Testis (tissue), 2 donors: ENCODE measurements at regions not wholly inside any gene's neighbourhood (a gene's known extent, or its start where the extent isn't known, plus 50 kb on each side); places are given as distances from the start of the nearest gene placed in this dataset.

ENCODE experiments used
- DNase-seq: peaks from one replicate; pipeline ENCODE4 v3.0.0-alpha.2; 2019
- H3K27ac ChIP-seq, 2 donors: fragments of 200-600 bp; sonication (generic); one replicate each; pipeline ENCODE4 v1.5.1; 2019
- H3K27me3 ChIP-seq: fragments of 200-600 bp; sonication (generic); one replicate; pipeline ENCODE4 v1.5.1; 2019
- H3K36me3 ChIP-seq: fragments of 200-600 bp; sonication (generic); one replicate; pipeline ENCODE4 v1.5.1; 2017; ENCODE audit warnings: low read depth; ENCODE audit errors: missing control alignments
- H3K4me1 ChIP-seq: fragments of 200-600 bp; sonication (generic); one replicate; pipeline ENCODE4 v1.5.1; 2019
- H3K4me3 ChIP-seq, 2 donors: fragments of 200-600 bp; sonication (generic); one replicate each; pipeline ENCODE4 v1.5.1; 2017 to 2019
- H3K9me3 ChIP-seq: fragments of 200-600 bp; sonication (generic); one replicate; pipeline ENCODE4 v1.5.1; 2017
- CTCF ChIP-seq, 3 experiments: fragments of 450-650 bp in 2 of 3; fragments of 200-600 bp in 1 of 3; sonication (generic) in 1 of 3; IDR thresholded peaks; one replicate each; pipeline ENCODE4 v1.5.1; 2016 to 2019; ENCODE audit warnings: antibody characterized with exemption in 3 of 3, mild to moderate bottlenecking in 2 of 3, moderate library complexity in 1 of 3
- POLR2A ChIP-seq: fragments of 450-650 bp; IDR thresholded peaks from one replicate; pipeline ENCODE4 v1.6.1; 2017; ENCODE audit warnings: antibody characterized with exemption, mild to moderate bottlenecking, moderate library complexity
- WGBS, 2 donors: methylation state at CpG; one replicate each; pipeline ENCODE4 v1.1.5; 2018; 5-methylcytosine and 5-hydroxymethylcytosine counted together
- intact Hi-C: fragments of 100-400 bp; cut with DNase I; formaldehyde crosslinking; loops from one replicate; pipeline ENCODE4 v1.15.1; 2023; ENCODE audit warnings: low total_unique reads

DNA sequence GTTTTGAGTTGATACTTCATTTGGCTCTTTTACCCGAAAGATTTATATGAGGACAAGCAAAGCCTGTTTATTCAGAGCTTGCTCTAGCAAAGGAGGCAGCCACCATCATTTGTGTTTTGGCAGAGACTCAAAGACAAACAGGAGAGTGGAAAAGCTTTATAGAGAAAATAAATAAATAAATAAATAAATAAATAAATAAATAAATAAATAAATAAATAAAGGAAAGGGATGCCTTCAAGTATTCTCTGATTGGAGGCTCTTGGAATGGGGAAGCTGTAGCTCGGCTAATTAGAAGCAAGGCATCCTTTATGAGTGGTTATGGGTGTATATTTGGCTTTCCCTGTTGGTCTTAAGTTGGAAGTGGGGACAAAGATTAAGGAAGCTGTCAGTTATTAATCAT lies 229.8 kb downstream of the RASSF9 start:
- no peak for TF ChIP-seq POLR2A
- TF ChIP-seq CTCF (IDR thresholded peaks at IDR 0.05), result no peak
- Histone ChIP-seq H3K4me1 (no peaks in the 10 kb centered on the region), H3K36me3 (no peaks in the 10 kb centered on the region), H3K9me3 (no peaks in the 10 kb centered on the region), H3K27me3 (no peaks in the 10 kb centered on the region), H3K27ac (no peak overlapping the region), H3K4me3 (no peak overlapping the region)
- intact Hi-C loops, result no loop called here
- WGBS, 2 donors, result 92 to 98% methylated on average over 2 of the region's 2 CpGs
- DNase-seq, result no peak

GRCh38 chr12:85609778-85610177 lies 226.4 kb downstream of the RASSF9 start:
- WGBS, 2 donors, result 68 to 69% methylated on average over 2 of the region's 2 CpGs
- no peaks in the 10 kb centered on the region for H3K9me3 ChIP-seq
- no peaks in the 10 kb centered on the region for H3K27me3 ChIP-seq
- no peak overlapping the region for H3K27ac ChIP-seq
- TF ChIP-seq POLR2A (no peak), CTCF (IDR thresholded peaks at IDR 0.05) (no peak)
- no peak overlapping the region for H3K4me3 ChIP-seq
- intact Hi-C loops, result no loop called here
- no peaks in the 10 kb centered on the region for H3K4me1 ChIP-seq
- no peak for DNase-seq
- H3K36me3 ChIP-seq, result no peaks in the 10 kb centered on the region

- WGBS, 2 donors, result 66 to 72% methylated on average over 4 of the region's 4 CpGs
- intact Hi-C loops, result no loop called here
- H3K4me1 ChIP-seq, result no peaks in the 10 kb centered on the region
- H3K36me3 ChIP-seq, result no peaks in the 10 kb centered on the region
- H3K4me3 ChIP-seq, result no peak overlapping the region
- no peak overlapping the region for H3K27ac ChIP-seq
- no peaks in the 10 kb centered on the region for H3K9me3 ChIP-seq
- TF ChIP-seq CTCF (IDR thresholded peaks at IDR 0.05) (no peak), POLR2A (no peak)
- DNase-seq, result no peak
- H3K27me3 ChIP-seq, result no peaks in the 10 kb centered on the region
Measured at GRCh38 chr12:85610194-85610593, 226.0 kb downstream of the RASSF9 start.

DNA sequence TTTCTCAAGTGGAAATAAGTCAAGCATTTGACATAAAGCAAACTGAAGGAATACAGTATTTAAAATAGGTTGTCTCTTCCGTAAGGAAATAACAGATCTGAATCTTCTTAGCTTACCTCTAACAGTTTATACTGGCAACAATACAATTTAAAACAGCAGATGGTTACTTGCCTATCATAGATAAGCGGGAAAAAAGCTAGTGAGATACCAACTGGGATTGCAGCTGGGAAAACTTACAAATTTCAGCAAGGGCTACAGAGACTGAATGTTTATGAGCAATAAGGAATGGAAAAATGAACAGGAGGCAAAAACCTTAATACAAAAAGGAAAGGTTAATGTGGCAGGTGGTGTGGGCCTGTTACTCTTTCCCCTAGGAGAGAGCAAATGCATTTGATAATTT lies 220.0 kb downstream of the RASSF9 start:
- no peaks in the 10 kb centered on the region for H3K36me3 ChIP-seq
- H3K4me3 ChIP-seq, result no peak overlapping the region
- WGBS, 2 donors, result 71 to 79% methylated on average over 2 of the region's 2 CpGs
- no peaks in the 10 kb centered on the region for H3K27me3 ChIP-seq
- no peaks in the 10 kb centered on the region for H3K9me3 ChIP-seq
- no peak for TF ChIP-seq CTCF (IDR thresholded peaks at IDR 0.05)
- TF ChIP-seq POLR2A, result no peak
- no peaks in the 10 kb centered on the region for H3K4me1 ChIP-seq
- intact Hi-C loops, result no loop called here
- H3K27ac ChIP-seq, result no peak overlapping the region
- DNase-seq, result no peak

DNA sequence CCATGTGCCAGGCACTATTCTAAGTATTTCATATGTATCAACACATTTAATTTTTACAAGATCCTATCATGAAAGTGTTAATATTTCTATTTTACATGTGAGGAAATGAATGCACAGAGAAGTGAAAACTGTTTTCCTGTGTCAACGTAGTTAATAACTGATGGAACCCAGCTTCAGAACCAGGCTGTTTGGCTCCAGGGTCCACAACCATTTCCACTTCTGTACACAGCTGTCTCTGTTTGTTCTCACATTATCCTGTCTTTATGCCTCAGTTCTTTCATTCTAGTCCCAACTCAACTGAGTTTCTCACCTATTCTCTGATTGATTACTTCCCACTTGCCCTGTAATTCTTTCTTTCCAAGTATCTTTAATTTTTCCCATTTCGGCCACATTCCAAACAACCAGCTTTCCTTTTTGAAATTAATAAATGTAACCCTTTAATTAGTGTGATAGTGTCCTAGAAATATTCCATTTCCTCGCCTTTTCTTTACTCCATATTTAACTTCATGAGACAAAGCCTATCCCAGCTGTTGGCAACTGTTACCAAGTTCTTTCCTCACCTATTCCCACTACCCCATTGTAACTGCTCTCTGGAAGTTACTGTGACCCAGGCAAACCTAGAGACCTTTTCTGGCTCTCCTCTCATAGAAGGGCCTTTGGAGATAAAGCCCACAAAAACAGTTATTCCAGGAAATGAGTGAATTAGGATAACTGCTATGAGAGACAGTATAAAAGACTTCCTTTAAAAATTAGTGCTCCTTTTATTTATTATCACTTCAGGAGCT lies 218.7 kb downstream of the RASSF9 start:
- Histone ChIP-seq H3K4me3 (no peak overlapping the region), H3K36me3 (no peaks in the 10 kb centered on the region), H3K9me3 (no peaks in the 10 kb centered on the region), H3K4me1 (no peaks in the 10 kb centered on the region), H3K27ac (no peak overlapping the region), H3K27me3 (no peaks in the 10 kb centered on the region)
- intact Hi-C loops, result no loop called here
- WGBS, 2 donors, result 69 to 79% methylated on average over 3 of the region's 3 CpGs
- no peak for DNase-seq
- TF ChIP-seq POLR2A (no peak), CTCF (IDR thresholded peaks at IDR 0.05) (no peak)
